ENCODE measurements at regions not wholly inside any gene's neighbourhood (a gene's known extent, or its start where the extent isn't known, plus 50 kb on each side); places are given as distances from the start of the nearest gene placed in this dataset.

DNA sequence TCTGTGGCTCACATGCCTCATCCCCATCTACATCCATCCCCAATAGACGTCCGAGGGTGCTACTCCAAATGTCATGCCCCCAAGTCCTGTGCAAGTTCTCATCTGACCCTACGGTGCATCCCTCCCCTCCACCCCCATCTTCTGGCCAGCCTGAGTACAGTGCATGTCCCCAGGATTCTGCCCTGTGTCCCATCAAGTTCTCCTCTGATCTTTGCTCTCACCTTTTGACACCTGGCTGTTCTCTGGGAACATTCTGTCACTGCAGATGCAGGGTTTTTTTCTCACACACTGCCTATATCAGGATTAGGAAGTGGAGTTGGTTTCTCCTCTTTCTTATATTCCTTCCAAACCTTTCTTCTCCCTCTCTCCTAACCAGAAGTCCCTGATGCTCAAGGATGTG is 377.2 kb downstream of the GADD45G start:
- DNase-seq: no peak

DNA sequence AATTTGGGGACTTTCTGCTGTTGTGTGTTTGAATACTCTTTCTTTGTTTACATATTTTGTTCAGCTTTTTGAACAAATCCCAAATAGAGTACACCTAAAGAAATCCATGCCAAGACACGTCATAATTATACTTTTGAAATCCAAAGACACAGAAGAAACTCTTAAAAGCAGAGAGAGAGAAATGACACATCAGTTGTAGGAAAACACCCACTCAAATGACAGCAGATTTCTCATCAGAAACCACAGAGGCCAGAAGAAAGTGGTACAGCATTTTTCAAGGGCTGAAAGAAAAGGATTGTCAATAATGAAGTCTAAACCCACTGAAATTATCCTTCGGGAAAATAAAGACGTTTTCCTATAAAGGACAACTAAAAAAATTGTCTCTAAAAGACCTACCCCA is 378.6 kb downstream of the GADD45G start:
- DNase-seq: no peak

DNA sequence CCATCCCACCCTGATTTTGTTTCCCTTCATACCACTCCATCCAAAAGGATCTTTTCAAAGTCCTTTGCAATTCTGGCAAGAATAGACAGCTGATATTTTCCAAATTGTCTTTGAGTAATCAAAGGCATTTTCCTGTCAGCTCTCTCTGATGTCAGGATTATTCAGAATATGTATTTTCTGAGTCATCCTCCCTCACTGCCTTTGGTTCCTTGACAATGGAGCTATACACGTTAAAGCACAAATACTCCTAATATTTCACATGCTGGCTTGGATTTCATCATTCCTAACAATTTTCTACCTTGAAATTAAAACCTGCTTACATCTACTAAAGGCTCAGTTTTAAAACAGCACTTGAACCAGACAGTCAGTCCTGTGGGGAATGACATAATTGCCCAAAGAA is 379.4 kb downstream of the GADD45G start:
- no peak for DNase-seq

DNA sequence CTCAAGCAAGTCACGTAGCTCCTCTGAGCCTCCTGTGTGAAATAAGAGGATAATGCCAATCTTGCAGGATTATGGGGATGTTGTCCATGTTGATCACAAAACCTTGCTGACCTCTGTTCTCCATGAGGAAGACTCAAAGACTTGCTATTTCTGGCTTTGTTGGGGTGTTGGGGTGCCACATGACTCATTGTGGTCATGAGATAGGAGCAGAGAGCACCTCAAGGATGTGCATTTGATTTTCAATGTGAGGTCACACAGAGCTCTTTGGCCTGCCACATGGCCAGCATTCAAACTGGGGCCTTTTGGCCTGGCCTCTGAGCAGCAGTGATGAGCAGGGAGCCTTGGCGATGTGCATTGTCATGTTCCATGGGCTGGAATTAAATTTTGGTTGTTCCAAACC is 380.3 kb downstream of the GADD45G start:
- DNase-seq: no peak

DNA sequence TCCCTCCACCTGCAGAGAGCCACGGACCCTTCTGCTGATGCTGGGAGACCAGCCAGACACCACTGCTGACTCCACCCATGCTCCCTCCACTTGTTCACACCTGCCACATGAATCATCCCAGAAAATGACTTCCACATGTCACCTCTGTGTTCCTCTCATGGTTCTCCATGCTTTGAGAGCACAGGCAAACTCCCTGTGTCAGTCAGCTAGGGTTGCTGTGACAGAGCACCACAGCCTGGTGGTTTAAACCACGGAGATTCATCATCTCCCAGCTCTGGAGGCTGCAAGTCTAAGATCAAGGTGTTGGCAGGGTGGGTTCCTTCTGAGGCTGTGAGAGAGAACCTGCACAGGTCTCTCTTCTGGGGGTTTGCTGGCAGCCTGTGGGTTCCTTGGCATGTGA is 381.4 kb downstream of the GADD45G start:
- DNase-seq: no peak

DNA sequence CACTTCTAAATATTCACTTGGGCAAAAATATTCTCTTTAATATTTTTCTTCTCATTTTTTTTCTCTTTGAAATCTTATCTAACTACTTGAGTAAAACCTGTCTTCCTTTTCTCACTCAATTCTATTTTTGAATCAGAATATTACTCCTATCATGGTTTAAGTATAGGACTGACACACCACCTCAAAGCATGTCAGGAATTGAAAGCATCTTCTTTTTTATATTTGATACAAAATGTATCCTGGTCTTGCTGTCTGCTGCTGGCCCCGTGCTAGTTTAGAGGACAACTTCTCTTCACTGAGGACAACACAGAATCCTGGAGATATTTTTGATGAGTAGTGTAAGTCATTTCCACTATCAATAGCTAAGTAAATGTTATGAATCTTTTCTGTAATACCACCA is 383.6 kb downstream of the GADD45G start:
- DNase-seq: no peak

DNA sequence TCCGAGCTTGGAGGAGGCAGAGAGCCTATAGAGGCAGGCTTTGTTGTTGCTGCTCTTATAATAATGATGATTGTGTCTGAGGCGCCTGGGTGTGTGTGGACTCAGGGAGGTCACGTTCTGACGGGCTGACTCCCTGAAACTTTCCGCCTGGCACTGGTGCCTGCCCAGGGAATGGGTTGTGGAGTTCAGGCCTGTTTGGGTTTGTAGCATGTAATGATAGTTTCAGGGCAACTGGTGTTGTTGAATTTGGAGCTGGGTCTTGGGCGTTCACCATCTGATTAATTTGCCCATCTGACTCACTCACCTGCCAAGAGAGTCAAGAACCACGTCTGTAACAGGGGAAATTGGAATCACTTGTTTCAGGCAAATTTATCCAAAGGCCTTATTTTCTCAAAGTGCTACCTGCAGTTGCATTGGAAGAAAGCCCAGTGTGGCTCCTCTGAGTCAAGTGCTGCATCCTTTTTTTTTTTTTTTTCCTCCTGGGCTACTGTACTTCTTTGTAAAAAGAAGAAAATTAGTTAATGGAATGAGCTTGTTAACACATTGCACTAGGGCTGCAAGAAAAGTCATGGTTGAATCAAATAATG is 386.5 kb downstream of the GADD45G start:
- no peak for DNase-seq

DNA sequence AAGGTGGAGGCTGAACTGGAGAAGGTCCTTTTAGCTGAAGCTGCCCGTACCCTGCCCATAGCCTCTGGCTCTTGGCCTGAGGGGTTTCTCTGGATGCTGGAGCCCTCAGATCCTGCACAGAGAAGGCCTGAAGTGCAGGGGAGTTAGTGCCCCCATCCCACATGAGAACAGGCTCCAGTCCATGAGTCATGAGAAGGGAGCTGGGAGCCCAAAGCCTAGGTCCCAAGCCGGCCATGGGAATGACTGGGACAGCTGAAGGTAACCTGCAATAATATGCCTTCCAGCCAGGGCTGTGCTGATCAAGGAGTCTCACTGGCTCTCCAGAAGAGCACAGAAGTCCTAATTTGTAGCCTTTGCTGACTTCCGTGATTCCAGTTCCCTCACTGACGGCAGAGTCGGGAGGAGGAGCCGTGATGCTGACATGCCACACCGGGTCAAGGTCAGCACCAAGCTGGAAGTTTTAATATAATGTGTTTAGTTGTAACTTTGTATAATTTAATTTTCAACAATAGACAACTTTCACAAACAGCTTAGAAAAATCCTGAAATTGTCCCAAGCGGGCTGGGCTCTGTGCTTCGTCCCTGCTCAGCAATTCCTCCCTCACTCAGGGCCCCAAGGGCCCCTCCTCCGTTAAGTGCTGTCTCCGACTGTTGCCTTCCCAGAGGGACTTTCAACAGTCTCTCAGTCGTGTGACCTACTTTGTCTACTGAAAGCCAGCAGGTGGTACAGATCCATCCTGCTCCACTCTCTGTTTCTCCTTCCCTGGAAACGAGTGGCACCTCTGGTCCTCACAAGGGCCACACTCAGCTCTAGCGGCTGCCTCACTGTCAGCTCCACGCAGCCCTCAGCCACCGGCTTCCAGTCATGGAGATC is 387.8 kb downstream of the GADD45G start:
- DNase-seq: no peak

DNA sequence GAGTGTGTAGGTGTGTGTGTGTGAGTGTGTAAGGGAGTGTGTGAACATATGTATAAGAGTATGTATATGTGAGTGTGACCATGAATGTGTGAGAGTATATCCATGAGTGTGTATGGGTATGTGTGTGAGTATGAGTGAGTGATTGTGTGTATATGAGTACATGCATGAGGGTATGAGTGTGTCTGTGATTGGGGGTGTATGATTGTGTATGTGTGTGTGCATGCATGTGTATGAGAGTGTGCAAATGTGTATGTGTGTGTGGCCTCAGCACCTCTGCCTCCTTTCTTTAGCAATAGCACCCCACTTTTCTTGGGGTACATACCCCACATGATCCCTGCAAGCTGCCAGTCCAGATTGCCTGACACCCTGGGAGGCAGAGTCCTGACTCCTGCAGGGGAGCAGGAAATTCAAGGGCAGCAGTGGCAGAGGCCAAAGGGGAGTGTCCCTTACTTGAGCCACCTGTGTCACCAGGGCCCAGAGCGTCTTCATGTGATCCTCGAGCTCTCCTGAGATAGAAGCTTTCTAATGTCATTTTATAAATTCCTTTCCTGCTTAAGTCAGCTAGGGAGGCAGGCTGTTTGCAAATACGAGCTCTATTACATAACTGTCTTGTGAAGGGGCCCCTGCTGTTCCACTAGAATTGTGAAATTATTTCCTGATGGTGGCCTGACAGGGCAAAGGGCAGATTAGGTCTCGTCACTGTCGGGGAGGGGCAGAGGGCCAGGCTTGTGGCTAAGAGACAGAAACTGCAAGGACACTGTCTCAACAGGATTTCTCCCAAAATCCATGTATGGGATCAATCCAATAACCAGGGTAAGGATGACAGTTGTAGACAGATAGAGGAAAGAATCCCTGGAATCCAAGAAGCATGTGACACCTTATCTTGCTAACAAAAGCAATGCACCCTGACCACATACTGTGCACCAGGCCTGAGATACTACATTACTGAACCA is 389.1 kb downstream of the GADD45G start:
- DNase-seq: no peak

DNA sequence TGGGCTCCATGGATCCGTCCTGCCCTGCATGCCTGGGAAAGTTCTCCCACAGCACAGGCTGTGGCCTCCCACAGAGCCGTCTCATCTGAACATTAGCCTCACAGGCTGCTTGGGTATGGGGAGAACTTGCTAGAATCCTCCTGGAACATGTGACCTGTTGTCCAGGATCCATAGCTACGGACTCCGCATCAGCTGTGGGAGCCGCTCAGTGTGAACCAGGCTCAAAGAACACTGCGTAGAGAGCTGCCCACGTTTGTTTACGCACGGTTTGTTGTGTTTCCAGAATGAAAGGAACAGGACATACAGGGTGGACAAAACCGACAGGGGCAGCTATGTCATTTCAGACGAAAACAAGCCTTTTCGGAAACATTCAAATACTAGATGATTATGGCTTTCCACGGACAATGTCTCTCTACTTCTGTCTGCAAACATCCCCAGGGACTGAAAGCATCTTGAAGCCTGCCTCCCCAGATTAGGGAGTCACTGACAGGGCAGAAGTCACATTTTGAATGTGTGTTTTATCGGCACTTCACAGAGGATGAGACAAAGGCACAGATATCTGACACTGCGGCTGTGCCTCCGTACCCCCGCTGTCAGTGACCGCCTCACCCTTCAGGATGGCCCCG is 390.3 kb downstream of the GADD45G start:
- DNase-seq: no peak

DNA sequence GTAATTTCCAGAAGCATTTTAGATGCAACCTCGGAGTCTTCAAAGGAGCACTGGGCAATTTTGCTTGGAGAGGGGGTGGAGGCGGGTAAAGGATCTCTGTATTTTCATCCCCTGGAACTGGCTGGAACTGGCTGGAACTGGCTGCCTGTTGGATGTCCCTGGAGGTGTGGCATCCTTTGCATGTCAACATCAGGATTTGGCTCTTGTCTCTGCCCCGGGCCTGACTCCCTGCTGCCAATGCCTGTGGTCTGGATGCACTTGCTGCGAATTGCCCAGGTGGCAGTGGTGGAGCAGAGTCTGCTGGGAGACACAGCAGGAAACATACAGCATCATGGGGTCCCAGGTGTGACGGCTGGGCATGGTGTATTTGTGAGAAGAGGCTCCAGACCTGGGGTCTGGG is 391.3 kb downstream of the GADD45G start:
- DNase-seq: no peak

DNA sequence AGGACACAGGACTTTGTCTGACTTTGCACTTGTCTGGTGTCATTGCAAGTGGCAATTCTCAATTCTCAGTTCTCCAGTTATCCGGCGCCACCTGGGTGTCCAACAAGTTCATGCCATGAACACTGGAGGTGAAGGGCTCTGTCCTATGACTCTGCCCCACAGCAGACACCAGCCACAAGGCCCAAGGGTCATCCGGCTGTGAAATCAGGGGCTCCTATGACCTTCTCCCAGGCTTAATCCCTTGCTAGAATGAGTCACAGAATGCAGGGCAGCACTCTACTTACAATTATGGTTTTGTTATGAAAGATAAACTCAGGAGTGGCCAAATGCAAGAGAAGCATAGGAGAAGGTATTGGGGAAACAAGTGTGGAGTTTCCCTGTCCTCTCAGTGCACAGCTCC is 392.0 kb downstream of the GADD45G start:
- DNase-seq: no peak

DNA sequence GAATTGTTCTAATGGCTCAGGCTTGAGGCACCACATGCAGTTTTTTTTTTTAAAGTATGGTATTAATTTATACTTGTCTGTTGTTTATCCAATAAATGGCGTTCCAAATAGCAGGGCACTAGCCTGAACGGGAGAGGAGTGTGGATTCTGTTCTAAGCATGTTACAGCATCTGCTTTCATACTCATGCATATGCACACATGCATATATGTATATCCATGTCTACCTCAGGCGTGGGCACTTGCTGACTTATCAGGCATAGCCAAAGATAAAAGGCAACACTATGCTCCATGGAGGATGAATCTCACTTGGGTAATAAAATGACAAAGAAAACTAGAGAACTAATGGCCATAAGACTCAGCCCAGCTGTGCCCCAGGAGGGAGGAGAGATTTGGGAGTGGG is 393.8 kb downstream of the GADD45G start:
- no peak for DNase-seq

DNA sequence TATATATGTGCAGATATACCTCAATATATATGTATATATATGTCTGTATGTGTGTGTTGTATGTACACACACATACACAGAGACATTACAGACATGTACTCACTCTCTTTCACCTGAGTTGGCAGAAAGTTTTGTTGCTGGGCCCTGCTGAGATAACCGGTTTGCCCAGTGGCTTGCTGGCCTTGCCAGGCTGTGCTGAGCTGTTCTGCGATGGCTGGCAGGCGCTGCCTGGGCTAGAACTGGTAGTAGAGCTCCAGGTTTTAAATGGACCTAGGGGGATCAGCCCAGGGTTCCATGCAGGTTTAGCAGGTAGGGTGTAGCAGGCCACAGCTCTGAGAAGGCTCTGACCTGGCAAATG is 394.3 kb downstream of the GADD45G start:
- DNase-seq: no peak

DNA sequence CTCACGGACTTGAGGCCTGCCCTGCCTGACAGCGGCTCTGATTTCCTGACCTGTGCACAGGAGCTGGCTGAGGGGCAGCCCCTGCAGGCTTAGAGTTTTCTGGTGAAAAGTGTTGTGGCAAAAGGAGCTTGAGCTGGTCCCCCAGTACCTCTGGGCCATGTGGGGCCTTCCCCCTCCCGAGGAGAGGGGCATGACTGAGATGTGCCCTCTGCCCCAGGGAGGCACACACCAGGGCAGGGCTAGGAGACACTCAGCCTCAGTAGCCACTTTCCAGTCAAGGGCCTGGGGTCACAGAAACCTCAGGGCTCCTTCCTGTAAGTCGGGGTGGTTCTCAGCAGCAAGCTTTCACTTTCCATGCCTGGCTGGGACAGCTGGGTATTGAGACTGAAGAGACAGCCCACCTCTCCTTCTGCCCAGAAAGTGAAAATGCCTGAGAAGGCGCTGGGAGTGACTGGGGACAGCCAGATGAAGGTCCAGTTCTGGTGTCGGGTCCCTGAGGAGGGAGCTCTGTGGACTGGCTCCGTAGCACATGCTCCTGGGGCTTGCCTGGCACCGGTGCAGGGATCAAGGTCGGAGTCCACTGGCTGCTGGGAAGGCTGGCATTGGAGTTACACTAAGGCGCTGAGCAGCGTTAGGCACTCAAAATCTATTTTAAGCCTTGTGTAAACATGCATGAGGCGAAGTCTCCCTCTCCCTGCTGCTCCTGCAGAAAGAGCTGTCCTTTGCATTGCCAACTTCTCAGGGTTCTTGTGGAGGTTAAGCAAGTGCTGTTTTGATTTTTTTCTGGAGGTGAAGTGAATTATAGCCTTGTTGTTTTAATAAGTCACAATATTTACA is 394.9 kb downstream of the GADD45G start:
- peak; percentile 36 for DNase-seq

DNA sequence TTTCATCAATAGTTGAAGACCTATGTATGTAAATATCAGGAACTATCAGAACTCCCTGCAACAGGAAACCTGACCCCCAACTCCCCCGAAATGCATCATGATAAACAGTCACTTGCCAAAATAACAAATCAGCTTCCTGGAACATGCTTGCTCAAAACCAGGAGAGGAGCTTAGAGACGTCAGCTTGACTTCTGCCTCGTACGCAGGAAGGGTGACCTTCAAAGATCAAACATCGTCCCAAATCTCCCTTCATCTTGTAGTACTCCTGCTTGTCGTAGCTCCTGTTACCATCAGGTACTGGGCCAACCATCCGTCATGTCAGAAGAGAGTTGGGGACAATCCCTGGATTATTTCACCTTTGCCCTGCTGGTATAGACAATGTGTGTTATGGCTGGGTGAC is 396.1 kb downstream of the GADD45G start:
- no peak for DNase-seq

DNA sequence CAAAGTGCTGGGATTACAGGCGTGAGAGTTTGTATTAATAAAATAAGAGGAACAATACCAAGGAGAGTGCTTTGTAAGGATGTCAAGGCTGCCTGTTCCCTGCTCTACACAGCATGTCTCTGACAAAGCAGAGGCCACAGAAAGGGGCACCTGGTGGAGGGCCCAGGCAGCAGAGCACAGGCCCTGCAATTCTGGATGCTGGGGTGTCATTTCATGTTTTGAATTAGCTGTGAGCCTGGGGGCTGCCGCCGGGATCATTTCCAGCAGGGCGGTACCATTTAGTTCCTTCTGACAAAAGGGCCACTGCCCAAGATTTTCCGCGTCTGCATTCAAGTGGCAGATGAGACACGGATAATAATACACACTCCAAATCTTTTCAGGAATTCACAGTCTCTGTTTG is 396.9 kb downstream of the GADD45G start:
- no peak for DNase-seq

DNA sequence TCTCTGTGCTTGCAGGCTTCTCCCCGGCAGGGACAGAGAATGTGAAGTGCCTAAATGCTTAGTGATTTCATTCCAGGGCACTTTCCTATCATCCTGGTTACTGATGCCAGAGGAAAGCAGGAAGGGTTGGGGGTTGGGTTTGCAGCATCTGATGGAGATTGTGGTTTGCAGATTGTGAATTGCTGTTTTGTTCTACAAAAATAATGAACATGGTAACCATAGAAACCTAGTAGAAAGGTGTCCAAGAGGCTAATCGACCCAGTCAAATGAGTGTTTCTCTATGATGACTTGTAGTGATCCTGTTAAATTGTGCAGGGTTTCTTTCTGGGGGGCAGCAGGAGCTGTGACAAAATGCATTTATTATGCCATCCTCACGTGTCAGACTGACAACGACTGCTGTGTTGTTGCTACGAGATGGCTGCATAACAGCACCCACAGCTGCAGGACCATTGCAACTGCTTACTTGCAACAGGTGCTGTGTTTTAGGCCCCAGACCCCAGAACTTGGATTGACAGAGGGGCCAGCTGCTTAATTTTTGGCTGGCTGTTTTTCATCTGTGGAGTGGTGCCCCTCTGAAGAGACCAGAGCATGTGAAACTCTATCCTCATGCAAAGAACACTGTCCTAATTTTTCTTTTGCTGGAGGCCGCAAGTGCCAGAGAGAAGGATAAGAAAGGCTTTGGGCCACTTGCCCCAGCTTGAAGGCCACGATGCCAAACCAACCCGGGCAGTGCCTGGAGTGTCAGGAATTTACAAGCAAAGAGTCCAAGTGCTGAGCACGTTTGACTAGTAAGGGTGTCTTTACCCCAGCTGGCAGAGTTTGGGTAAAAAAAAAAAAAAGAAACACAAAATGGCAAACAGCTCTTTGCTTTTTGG is 397.8 kb downstream of the GADD45G start:
- no peak for DNase-seq

DNA sequence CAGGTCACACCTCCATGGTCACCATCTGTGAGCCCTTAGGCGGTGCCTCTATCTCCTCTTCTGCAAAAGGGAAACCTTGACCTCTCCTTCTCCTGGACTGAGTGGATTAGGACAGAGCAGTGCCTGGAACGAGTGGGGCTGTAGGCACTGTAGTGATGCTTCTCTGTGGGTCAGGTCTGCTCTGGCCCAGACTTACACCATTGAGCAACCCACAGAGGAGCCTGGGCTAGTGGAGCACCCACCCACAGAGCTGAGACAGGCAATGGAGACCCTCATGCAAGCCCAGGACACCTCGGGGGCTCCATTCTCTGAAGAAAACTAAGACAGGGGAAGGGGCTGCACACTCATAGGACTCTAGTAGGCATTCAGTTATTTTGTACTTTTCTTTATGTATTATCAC is 400.6 kb downstream of the GADD45G start:
- DNase-seq: no peak

DNA sequence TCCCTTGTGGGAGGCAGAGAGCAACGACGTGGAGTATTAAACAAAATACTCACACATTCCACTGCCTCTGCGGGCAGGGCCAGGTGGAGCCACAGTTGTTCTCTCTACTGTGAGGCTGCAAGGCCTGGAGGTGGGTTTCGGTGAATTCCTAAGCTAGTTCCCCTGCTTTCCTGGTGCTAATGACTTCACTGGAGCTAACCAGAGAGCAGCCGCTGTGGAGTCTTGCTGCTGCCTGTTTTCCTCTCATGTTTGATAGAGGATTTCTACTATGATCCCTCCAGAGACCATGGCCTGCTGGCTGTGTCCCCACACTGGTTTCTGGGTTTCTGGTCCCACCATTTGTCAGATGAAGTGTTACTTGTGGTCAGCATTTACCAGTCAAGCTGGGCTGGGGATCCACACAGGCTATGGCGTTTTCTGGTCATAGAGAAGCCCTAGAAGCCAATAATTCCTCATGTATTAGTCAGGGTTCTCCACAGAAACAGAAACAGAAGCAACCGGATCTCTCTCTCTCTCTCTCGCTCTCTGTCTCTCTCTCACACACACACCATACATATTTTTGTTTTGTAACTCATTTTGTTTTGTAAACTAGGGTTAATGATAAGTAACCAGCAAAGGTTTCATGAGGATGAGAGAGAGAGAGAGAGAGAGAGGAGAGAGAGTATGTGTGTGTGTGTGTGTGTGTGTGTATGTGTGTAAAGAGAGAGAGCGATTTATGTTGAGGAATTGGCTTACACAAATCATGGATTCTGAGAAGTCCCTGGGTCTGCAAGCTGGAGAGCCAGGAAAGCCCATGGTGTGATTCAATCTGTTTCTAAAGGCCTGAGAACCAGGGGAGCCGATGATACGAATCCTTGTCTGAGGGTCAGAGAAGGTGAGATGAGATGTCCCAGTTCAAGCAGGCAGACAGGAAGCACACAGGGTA is 403.0 kb downstream of the GADD45G start:
- DNase-seq: no peak
